NCI-H128 (cell line): ENCODE measurements at regions not wholly inside any gene's neighbourhood (a gene's known extent, or its start where the extent isn't known, plus 50 kb on each side); places are given as distances from the start of the nearest gene placed in this dataset.
"Not testable (repeated sequence)": the region's sequence is repeated elsewhere in the genome, so short reads cannot be mapped to it uniquely, and the experiment has no call there.

Source experiments
- DNase-seq: peaks from one replicate; lab custom pipeline; 2025; ENCODE audit not compliant: unreplicated experiment; lab: John Stamatoyannopoulos, UW

- DNase-seq = no peak
Measured at GRCh38 chr2:39930175-39930917, 151.3 kb upstream of the THUMPD2 start.

- DNase-seq = no peak
Measured at GRCh38 chr2:39929531-39929930, 150.5 kb upstream of the THUMPD2 start.

GRCh38 chr2:39925312-39925711 is 146.3 kb upstream of the THUMPD2 start:
- no peak for DNase-seq

DNA sequence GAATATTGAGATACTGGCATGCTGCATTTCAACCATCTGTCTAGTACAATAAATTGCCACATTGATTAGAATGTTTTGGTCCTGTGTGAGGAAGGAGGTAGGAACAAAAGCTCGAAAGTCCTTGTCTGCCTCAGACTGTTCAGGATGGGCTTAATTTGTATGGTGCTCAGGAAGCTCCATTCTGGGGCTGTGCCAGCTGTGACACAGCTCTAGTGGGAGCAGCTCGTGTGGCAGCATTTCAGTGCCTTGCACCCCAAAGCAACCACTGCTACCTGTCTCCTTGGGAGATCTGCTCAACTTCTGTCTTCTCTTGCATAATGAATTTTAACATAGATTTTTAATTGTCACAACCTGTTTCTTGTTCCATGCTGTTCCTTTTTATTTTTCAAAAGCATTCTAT is 144.4 kb upstream of the THUMPD2 start:
- no peak for DNase-seq

GRCh38 chr2:39922679-39923405 is 143.8 kb upstream of the THUMPD2 start:
- no peak for DNase-seq

DNA sequence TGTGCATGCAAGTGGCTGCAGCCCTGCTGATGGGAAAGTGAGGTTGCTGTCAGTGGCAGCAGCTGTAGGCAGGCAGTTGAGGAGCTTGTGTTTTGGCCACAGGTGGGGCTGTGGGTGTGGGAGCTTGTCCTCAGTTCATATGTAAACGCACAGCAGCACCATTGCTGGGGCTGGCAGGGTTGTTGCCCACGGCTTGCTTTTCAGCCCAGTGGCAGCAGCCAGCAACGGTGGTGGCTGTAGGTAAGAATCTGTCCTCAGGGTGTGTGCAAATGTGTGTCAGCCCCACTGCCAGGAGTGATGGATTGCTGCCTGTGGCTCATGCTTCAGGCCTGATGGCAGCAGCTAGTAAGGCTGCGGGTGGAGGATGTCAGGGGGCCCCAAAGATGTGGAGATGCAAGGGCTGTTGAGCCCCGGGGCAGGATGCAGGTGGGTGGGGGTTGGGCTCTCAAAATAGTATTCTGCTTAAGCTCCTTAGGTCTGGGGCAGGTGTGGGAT is 141.3 kb upstream of the THUMPD2 start:
- no peak for DNase-seq

DNA sequence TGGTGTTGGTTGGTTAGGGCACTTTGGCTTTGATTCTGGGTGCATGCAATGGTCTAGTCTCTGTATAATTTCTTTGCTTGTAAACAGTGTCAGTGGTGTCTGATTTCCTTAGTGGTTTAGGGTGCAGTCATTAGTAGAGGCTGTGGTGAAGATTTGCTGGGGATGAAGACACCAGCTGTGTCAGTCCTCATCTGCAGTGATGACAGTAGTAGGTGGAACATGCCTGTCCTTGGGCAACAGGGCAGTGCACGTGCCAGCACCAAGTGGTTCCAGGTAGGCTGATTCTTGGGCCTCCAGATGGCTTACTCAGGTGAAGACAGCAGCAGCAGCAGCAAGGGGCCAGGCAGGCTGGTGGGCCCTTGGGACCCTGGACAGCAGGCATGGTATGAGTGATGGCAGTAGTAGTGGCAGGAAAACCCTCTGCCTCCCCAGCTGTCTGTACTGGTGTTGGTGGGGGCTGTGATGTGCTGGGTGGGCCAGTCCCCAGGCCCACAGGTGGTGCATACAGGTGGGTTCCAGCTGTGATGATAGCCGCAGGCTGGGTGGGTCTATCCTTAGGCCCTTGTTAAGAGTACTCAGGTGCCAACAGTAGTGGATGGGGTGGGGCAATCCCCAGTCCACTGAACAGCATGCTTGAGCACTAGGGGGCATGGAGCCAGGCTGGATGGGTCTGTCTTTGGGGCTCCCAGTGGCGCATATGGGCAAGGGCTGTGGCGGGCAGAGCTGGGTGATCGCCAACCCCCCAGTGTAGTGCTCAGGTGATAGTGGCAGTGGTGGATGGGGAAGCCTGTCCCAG is 140.7 kb upstream of the THUMPD2 start:
- DNase-seq = no peak

- no peak for DNase-seq
Measured at GRCh38 chr2:39918886-39919285, 139.8 kb upstream of the THUMPD2 start.

DNA sequence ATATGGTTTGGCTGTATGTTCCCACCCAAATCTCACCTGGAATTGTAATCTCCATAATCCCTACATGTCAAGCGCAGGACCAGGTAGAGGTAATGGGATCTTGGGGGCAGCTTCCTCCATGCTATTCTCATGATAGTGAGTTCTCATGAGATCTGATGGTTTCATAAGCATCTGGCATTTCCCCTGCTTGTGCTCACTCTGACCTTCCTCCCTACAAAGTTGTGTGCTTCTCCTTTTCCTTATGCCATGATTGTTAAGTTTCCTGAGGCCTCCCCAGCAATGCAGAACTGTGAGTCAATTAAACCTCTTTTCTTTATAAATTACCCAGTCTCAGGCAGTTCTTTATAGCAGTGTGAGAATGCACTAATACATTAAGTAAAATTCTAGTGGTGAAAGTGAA is 138.3 kb upstream of the THUMPD2 start:
- DNase-seq = not testable (repeated sequence)

DNA sequence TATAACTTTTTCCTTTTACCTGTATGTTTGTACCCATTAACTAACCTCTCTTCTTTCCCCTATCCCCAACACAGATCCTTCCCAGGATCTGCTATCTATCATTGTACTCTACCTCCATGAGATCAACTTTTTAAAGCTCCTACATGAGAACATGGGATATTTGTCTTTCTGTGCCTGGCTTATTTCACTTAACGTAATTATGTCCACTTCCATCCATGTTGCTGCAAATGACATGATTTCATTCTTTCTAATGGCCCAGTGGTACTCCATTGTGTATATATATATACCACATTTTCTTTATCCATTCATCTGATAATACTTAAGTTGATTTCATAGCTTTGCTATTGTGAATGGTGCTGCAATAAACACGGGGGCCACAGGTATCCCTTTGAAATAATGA is 135.9 kb upstream of the THUMPD2 start:
- DNase-seq = no peak

GRCh38 chr2:39913648-39914461 is 134.8 kb upstream of the THUMPD2 start:
- DNase-seq = peak; percentile 13

DNA sequence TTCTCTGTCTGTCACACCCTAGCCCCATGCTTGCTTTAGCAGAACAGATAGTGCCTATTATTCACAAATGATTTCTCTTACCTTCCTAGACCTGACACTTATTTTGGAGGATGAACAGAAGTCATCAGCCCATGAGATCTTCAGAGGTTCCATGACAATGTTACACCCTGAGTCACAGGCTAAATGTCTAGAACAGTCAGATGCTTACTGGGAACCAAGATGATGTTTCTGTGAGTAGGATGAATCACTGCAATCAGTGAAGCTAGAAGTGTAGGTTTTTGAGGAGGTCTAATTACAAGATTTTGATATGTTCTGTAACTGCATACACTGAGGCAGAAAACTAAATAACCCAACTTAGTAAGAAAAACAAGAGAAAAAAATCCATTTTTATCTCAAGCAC is 123.0 kb upstream of the THUMPD2 start:
- no peak for DNase-seq

- DNase-seq = no peak
Measured at GRCh38 chr2:39898934-39899333, 119.9 kb upstream of the THUMPD2 start.

- DNase-seq = no peak
Measured at GRCh38 chr2:39897273-39897672, 118.2 kb upstream of the THUMPD2 start.

DNA sequence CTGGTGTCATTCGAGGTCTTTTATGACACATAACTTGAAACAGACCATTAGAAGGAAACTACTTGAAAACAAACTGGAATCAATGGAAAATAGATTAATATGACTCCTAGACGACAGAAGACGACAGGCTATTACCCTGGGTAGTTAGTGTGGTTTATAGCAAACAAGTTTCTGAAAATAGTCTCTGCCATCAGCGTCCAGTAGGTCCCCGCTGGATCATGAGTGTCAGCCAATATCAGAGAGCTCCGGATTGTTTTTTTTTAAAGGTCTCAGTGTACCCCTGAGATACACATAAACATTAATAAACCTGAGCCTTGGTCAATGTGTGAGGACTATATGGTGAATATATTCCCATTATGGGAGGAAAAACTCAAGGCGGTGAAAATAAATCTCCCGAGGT is 115.0 kb upstream of the THUMPD2 start:
- no peak for DNase-seq

DNA sequence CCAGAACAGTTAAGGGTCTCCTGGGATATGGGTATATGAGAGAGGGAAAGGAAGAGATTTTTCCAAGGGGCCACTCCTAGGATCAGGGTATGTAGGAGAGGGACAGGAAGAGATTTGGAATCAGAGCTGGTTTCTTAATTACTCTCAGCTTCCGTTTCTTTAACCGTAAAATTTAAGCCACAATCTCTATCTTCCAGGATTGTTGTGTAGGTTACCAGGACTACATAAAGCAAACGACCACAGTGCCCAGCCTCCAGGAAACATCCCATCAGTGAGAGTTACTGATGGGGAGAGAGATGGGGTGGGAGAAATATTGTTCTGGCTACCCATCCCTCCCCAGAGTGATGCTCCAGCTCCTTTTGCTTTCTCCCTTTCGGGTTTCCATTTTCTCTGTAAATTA is 114.6 kb upstream of the THUMPD2 start:
- no peak for DNase-seq

- no peak for DNase-seq
Measured at GRCh38 chr2:39881948-39882347, 102.9 kb upstream of the THUMPD2 start.

DNA sequence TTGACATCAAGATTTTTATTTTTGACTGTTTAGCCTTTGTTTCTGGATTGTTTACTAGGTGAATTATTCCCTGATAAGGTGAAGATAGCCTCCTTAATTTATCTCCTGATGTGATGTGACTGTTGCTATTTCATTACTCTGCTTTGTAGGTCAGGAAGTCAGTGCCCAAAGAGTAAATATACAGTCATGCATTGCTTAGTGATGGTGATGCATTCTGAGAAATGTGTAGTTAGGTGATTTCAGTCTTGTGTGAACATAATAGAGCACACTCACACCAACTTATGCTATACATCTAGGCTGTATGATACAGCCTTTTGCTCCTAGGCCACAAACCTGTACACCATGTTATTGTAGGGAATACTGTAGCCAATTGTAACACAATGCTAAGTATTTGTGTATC is 102.4 kb upstream of the THUMPD2 start:
- DNase-seq = no peak

GRCh38 chr2:39879001-39879400 is 99.9 kb upstream of the THUMPD2 start:
- DNase-seq = not testable (repeated sequence)

DNA sequence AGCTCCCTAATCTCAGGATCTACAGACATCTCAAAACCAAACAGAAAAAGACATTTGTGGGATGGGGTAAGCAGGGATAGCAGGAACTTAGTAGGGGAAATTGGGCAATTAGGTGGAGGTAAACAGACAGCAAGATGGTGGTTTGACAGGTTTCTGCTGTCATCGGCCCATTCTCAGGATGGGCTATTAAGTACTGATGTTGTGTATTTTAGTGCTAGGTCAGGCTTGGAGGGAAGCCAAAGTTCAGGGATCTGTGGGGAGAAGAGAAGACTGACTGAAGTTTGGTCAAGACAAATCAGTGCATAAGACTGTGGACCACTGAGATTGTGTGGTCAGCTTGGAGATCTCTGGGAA is 96.8 kb upstream of the THUMPD2 start:
- no peak for DNase-seq
